Activated T-cell treated with anti-CD3 and anti-CD28 coated beads for 4 hours (primary cell): ENCODE measurements at regions not wholly inside any gene's neighbourhood (a gene's known extent, or its start where the extent isn't known, plus 50 kb on each side); places are given as distances from the start of the nearest gene placed in this dataset.
"Not testable (repeated sequence)": the region's sequence is repeated elsewhere in the genome, so short reads cannot be mapped to it uniquely, and the experiment has no call there.

Experiments
- DNase-seq: peaks from one replicate; pipeline ENCODE4 v3.0.0-alpha.2; 2020

DNA sequence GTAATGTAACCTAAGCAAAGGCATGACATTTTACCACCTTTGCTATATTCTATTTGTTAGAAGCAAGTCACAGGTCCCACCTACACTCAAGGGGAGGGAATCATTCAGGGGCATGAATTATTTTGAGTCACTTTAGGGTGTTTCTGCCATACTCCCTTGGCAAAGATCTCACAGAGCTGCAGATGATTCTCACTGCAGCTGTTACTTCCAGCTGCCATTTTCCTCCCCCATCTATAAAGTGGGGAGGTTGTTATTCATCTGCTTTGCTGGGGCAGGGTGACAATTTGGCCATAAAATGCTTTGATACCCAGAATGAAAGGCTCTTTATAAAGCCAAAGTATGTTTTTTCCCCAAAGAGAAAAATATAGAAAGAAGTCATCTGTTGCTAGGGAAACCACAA, 136.5 kb upstream of the SMIM31 start:
- no peak for DNase-seq

DNA sequence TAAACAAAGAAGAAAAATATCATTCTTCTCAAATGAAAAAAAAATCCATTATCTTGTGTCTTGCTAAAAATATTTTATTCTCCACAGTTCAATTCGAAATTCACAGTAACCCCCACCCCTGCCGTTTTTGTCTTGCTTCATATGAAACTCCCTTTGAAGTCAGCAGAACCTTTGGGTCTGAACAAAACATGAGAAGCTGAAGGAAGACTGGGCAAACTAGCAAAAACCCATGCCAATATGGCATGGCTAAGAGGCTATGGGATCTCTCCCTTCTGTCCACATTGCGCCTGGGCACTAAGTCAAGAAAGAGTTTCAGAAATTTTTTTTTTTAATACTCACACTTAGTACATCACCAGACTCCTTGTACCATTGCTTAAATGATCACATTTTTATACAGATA, 136.0 kb upstream of the SMIM31 start:
- DNase-seq = no peak

DNA sequence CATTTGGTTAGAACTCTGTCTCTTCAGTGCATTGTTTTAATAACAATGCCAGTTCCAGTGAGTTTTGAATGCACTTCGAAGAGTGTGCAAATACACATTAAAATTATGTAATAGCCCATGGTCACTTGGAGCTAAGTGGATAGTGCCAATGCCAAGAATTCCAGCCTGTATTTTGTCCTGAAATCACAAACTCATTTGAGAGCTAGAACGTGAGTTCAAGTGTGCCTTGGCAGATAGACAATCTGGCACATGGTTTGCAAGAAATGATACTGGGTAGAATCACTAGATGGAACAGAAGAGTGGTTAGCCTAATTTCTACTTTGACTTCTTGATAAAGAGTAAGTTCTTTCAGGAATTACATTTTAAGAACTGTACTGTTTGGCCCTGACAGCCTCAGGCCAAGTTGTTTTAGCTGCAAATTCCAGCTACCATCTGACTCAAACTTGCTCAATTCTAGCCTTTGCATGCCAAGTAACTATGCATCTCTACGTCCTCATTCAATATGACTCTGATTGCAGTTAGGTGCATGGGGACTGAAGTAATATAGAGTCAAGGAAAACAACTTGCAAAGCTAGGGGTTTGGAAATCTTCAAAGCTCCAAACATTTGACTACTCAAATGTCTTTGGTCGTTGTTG, 131.9 kb upstream of the SMIM31 start:
- DNase-seq = no peak

GRCh38 chr4:164623099-164623498, 130.8 kb upstream of the SMIM31 start:
- no peak for DNase-seq

DNA sequence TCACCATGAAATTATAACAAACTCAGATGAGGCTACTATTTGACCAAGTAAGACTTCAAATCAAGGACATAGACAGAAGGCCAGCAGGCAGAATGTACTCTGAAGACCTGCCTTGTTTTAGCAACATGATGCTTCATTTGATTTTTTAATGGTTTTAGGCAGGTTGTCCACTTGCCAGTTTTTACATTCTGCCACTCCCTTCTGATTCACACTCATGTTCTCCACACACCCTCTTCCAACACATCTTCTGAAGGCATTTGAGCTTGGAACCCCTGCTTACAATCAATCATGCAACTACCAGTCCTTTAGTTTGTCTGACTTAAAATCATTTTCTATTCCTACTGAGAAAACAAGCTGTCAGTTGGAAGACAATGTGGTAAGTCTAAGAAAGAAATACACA, 114.9 kb upstream of the SMIM31 start:
- DNase-seq = no peak

DNA sequence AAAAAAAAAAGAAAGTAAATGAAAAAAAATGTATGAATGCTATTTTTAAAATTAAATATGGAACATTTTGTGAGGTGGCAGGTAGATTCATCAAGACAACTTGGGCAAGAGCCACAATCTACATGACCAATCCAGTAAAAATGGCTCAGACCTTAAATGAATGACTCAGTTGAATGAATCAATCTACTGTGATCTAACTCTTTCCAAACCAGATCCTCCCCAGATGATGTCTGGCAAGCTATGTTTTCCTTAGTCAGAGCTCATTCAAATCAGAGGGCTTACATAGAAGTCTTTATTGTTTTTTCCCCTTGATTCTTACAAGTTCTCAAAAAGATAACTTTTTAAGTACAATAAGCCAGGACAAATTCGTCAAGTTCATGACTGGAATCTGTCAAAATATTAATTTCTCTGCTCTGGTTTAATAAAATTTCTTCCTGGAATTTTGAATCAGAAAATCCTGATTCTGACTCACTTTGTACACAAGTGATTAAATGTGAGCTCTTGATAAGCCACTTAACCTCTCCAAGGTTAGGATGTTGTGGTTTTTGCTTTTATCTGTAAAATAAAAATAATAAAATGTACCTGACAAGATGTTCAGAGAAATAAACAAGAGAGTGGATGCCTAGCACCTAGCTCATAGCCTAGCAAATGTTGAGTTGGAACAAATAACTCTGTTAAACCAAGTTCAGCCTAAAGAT, 105.6 kb upstream of the SMIM31 start:
- no peak for DNase-seq

DNA sequence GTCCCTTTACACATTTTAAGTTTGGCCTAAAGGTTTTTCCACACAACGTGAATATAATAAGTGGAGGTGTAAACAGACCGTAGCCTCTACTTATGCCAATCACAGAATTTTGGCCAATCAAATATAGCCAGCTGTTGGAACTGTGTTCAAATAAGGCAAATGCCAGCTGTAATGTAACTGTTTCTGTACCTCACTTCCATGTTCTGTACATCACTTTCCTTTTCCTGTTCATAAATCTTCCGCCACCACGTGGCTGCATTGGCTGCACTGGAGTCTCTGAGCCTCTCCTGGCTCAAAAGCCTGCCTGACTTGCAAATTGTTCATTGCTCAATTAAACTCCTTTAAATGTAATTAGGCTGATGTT, 105.1 kb upstream of the SMIM31 start:
- no peak for DNase-seq

GRCh38 chr4:164659765-164660164, 94.2 kb upstream of the SMIM31 start:
- no peak for DNase-seq

GRCh38 chr4:164676152-164676551, 77.8 kb upstream of the SMIM31 start:
- not testable (repeated sequence) for DNase-seq

DNA sequence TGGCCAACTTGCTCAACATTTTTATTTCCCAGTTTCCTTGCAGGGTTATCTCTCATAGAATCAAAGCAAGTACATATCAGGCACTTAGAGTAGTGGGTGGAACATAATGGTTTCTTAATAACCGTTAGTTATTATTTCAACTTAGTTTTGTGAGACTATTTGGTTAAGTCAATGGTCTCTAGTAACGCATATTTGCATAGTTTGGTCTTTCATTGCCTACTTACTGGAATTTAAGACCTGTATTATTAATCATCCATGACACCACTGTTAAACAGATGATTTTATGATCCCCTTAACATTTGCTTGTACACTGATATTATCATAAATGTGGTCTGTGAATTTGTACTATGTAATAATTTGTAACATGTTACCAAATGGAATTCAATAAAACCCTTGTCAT, 70.9 kb upstream of the SMIM31 start:
- no peak for DNase-seq

GRCh38 chr4:164695650-164696049, 58.3 kb upstream of the SMIM31 start:
- DNase-seq = no peak

- no peak for DNase-seq
Measured at GRCh38 chr4:164700471-164700870, 53.5 kb upstream of the SMIM31 start.

- DNase-seq = no peak
Measured at GRCh38 chr4:164701665-164702064, 52.3 kb upstream of the SMIM31 start.
